SK-N-SH (cell line): ENCODE measurements at regions not wholly inside any gene's neighbourhood (a gene's known extent, or its start where the extent isn't known, plus 50 kb on each side); places are given as distances from the start of the nearest gene placed in this dataset.

Source experiments
- CTCF ChIA-PET: fragments of 300-600, 350-600 bp; formaldehyde crosslinking; extraction: SDS; loops from one replicate; lab custom pipeline; 2021; lab: Yijun Ruan, JAX
- POLR2A ChIA-PET: fragments of 350-600 bp; sonication (Branson Sonifier 250); formaldehyde crosslinking; extraction: SDS; loops from one replicate; lab custom pipeline; 2020; ENCODE audit warnings: antibody characterized with exemption, inconsistent platforms; lab: Yijun Ruan, JAX
- DNase-seq: peaks from one replicate; pipeline ENCODE4 v3.0.0; 2012
- H2AFZ ChIP-seq: fragments of 200-600 bp; sonication (generic); 2 replicates; pipeline ENCODE4 v1.8.1; 2016; ENCODE audit warnings: antibody characterized with exemption, mild to moderate bottlenecking, low read depth
- H3F3A ChIP-seq: fragments of 200-600 bp; sonication (generic); replicated peaks from 2 replicates; pipeline ENCODE3; 2016; ENCODE audit warnings: antibody characterized with exemption, mild to moderate bottlenecking; ENCODE audit not compliant: insufficient read depth
- H3K27ac ChIP-seq, 2 experiments: fragments of 200-500 bp in 1 of 2; fragments of 200-600 bp in 1 of 2; sonication (Bioruptor generic) in 1 of 2; sonication (generic), shearing (Covaris generic) in 1 of 2; 2 replicates each; pipeline versions ENCODE4 v1.5.1 to v1.6.1; 2014 to 2016; ENCODE audit warnings: low read depth in 2 of 2, inconsistent platforms in 1 of 2, low read length in 1 of 2, mild to moderate bottlenecking in 1 of 2, mixed read lengths in 1 of 2
- H3K27me3 ChIP-seq: fragments of 200-600 bp; sonication (generic), shearing (Covaris generic); 2 replicates; pipeline ENCODE4 v1.6.1; 2016; ENCODE audit warnings: mixed run types; ENCODE audit not compliant: insufficient read depth
- H3K36me3 ChIP-seq, 2 experiments: fragments of 200-500 bp in 1 of 2; fragments of 200-600 bp in 1 of 2; sonication (Bioruptor generic) in 1 of 2; sonication (generic) in 1 of 2; replicated peaks in 1 of 2; 2 replicates each; pipeline versions ENCODE3 to v1.5.1; 2014 to 2016; ENCODE audit warnings: low read length in 1 of 2, mild to moderate bottlenecking in 1 of 2; ENCODE audit not compliant: insufficient read depth in 2 of 2, control insufficient read depth in 1 of 2
- H3K4me1 ChIP-seq, 2 experiments: fragments of 200-500 bp in 1 of 2; fragments of 200-600 bp in 1 of 2; sonication (Bioruptor generic) in 1 of 2; sonication (generic), shearing (Covaris generic) in 1 of 2; 2 replicates each; pipeline versions ENCODE4 v1.5.1 to v1.6.1; 2014 to 2016; ENCODE audit warnings: low read depth in 1 of 2, low read length in 1 of 2, mixed run types in 1 of 2; ENCODE audit not compliant: insufficient read depth in 2 of 2, control insufficient read depth in 1 of 2
- H3K4me2 ChIP-seq: fragments of 200-600 bp; sonication (generic), shearing (Covaris generic); 2 replicates; pipeline ENCODE4 v1.6.1; 2017; ENCODE audit warnings: mixed run types
- H3K4me3 ChIP-seq, 2 experiments: fragments of 200-500 bp in 1 of 2; fragments of 200-600 bp in 1 of 2; sonication (Bioruptor generic) in 1 of 2; sonication (generic), shearing (Covaris generic) in 1 of 2; 2 replicates each; pipeline versions ENCODE4 v1.5.1 to v1.8.1; 2014 to 2016; ENCODE audit warnings: low read depth in 2 of 2, inconsistent platforms in 1 of 2, low read length in 1 of 2, mild to moderate bottlenecking in 1 of 2, mixed read lengths in 1 of 2, moderate library complexity in 1 of 2
- H3K79me2 ChIP-seq: fragments of 200-600 bp; sonication (generic); 2 replicates; pipeline ENCODE4 v1.8.1; 2017; ENCODE audit warnings: mild to moderate bottlenecking; ENCODE audit not compliant: insufficient read depth
- H3K9ac ChIP-seq: fragments of 200-600 bp; sonication (generic); 2 replicates; pipeline ENCODE4 v1.6.1; 2017; ENCODE audit warnings: mixed run types
- H3K9me2 ChIP-seq: fragments of 200-600 bp; sonication (generic); 2 replicates; pipeline ENCODE4 v1.6.1; 2017; ENCODE audit warnings: mixed run types
- H3K9me3 ChIP-seq: fragments of 200-600 bp; sonication (generic); 2 replicates; pipeline ENCODE4 v1.6.1; 2017; ENCODE audit warnings: mixed run types, mild to moderate bottlenecking, moderate library complexity
- H4K20me1 ChIP-seq: fragments of 200-600 bp; sonication (generic); 2 replicates; pipeline ENCODE4 v1.6.1; 2017; ENCODE audit warnings: mild to moderate bottlenecking, mixed run types; ENCODE audit not compliant: insufficient read depth
- EZH2phosphoT487 ChIP-seq: fragments of 200-600 bp; sonication (generic); IDR thresholded peaks from 2 replicates; pipeline ENCODE4 v1.6.1; 2017; ENCODE audit warnings: low read depth, mixed run types, mild to moderate bottlenecking, antibody characterized with exemption, moderate library complexity, borderline replicate concordance
- GABPA ChIP-seq: IDR thresholded peaks from 2 replicates; pipeline ENCODE4 v1.4.0; 2012; ENCODE audit warnings: low read depth, mild to moderate bottlenecking
- GATA2 ChIP-seq: sonication (generic); formaldehyde crosslinking; IDR thresholded peaks from 2 replicates; pipeline ENCODE4 v1.5.0; 2020; ENCODE audit warnings: mild to moderate bottlenecking, missing genetic modification reagents
- MEF2A ChIP-seq: IDR thresholded peaks from 2 replicates; pipeline ENCODE4 v1.4.0; 2012; ENCODE audit warnings: low read depth, borderline replicate concordance
- MXI1 ChIP-seq: IDR thresholded peaks from 2 replicates; pipeline ENCODE4 v1.6.1; 2012; ENCODE audit warnings: mild to moderate bottlenecking, low read depth, low read length, improper control_type of control experiment
- NRF1 ChIP-seq: IDR thresholded peaks from 2 replicates; pipeline ENCODE4 v1.6.1; 2012; ENCODE audit warnings: low read depth, mild to moderate bottlenecking, low read length
- POLR2AphosphoS5 ChIP-seq: IDR thresholded peaks from 2 replicates; pipeline ENCODE4 v1.6.1; 2012; ENCODE audit warnings: low read depth, low read length
- REST ChIP-seq: IDR thresholded peaks from 2 replicates; pipeline ENCODE4 v1.6.1; 2012; ENCODE audit warnings: mild to moderate bottlenecking, low read depth, low read length, moderate library complexity
- RFX5 ChIP-seq: IDR thresholded peaks from 2 replicates; pipeline ENCODE4 v1.6.1; 2012; ENCODE audit warnings: mild to moderate bottlenecking, improper control_type of control experiment, low read length
- TAF1 ChIP-seq: IDR thresholded peaks from 2 replicates; pipeline ENCODE4 v1.6.1; 2012; ENCODE audit warnings: low read depth, mild to moderate bottlenecking, low read length, moderate library complexity, borderline replicate concordance
- TCF12 ChIP-seq: IDR thresholded peaks from 2 replicates; pipeline ENCODE4 v1.4.0; 2012
- YY1 ChIP-seq: IDR thresholded peaks from 2 replicates; pipeline ENCODE4 v1.4.0; 2012; ENCODE audit warnings: low read depth, mild to moderate bottlenecking
- ZBTB33 ChIP-seq: IDR thresholded peaks from 2 replicates; pipeline ENCODE4 v1.4.0; 2012; ENCODE audit warnings: low read depth, borderline replicate concordance
- WGBS: methylation state at CpG from one replicate; pipeline ENCODE4 v1.1.6; 2017; ENCODE audit warnings: low lambda C conversion rate; 5-methylcytosine and 5-hydroxymethylcytosine counted together
- TF ChIP-seq, protein P1 (sequence below): IDR thresholded peaks from 2 replicates; pipeline ENCODE4 v1.4.0; 2012; ENCODE audit warnings: low read depth, borderline replicate concordance
- TF ChIP-seq, protein P2 (sequence below): IDR thresholded peaks from 2 replicates; pipeline ENCODE4; 2012

GRCh38 chr11:15446929-15447328, 332.2 kb downstream of the INSC start:
- Histone ChIP-seq H3F3A (no peaks in the 10 kb centered on the region), H3K27ac (no peak overlapping the region), H3K4me2 (no peak overlapping the region), H3K4me3 (no peak overlapping the region), H2AFZ (no peak overlapping the region), H3K9ac (no peak overlapping the region), H4K20me1 (no peaks in the 10 kb centered on the region), H3K9me2 (no peaks in the 10 kb centered on the region), H3K27me3 (no peaks in the 10 kb centered on the region), H3K9me3 (no peaks in the 10 kb centered on the region), H3K4me1 (peaks cover 0 to 5% of the 10 kb centered on the region in 2 experiments; a peak in 2 of 4 replicates), H3K79me2 (no peaks in the 10 kb centered on the region), H3K36me3 (no peaks in the 10 kb centered on the region)
- ChIA-PET POLR2A (no interaction called here), CTCF (interaction anchor here (1.2 kb wide), 1 partner anchor 12 kb away, joined by 4 read pairs; no protein-coding TSS in a partner anchor)
- WGBS = 40% methylated on average over 3 of the region's 3 CpGs
- TF ChIP-seq REST (no peak), RFX5 (no peak), GATA2 (CRISPR knock-in tag) (no peak), TAF1 (no peak), TCF12 (no peak), YY1 (no peak), MXI1 (no peak), GABPA (no peak), POLR2AphosphoS5 (no peak), MEF2A (no peak)
- TF ChIP-seq, protein P1, sequence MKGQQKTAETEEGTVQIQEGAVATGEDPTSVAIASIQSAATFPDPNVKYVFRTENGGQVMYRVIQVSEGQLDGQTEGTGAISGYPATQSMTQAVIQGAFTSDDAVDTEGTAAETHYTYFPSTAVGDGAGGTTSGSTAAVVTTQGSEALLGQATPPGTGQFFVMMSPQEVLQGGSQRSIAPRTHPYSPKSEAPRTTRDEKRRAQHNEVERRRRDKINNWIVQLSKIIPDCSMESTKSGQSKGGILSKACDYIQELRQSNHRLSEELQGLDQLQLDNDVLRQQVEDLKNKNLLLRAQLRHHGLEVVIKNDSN = no peak
- TF ChIP-seq, protein P2, sequence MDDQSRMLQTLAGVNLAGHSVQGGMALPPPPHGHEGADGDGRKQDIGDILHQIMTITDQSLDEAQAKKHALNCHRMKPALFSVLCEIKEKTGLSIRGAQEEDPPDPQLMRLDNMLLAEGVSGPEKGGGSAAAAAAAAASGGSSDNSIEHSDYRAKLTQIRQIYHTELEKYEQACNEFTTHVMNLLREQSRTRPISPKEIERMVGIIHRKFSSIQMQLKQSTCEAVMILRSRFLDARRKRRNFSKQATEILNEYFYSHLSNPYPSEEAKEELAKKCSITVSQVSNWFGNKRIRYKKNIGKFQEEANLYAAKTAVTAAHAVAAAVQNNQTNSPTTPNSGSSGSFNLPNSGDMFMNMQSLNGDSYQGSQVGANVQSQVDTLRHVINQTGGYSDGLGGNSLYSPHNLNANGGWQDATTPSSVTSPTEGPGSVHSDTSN = no peak
- no peak for DNase-seq

DNA sequence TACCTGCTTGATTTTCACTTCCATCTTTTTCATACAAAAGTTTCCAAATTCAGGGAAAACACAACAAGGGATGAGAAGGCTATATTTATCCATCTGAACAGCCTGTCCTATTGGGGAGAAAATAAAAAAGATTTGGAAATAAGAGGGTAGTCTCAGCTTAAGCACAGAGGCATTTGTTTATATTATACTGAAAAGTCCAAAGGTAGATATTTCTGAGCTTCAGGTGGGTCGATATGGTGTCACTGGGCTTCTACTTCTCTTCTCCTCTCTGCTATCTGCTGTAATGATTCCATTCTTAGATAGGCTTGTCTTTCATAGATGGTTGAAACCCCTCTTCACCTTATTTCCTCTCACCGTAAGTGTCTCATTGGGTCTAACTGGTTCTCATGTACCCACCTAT, 337.0 kb downstream of the INSC start:
- Histone ChIP-seq H3K36me3 (no peaks in the 10 kb centered on the region), H3K27ac (no peak overlapping the region), H3K9me3 (no peaks in the 10 kb centered on the region), H3F3A (no peaks in the 10 kb centered on the region)
- TF ChIP-seq ZBTB33 (no peak), YY1 (no peak), NRF1 (no peak), MEF2A (no peak), GATA2 (CRISPR knock-in tag) (no peak), EZH2phosphoT487 (no peak)
- TF ChIP-seq, all 33 proteins: peak for 0
- Histone ChIP-seq H3K4me3 (no peak overlapping the region), H3K4me1 (no peaks in the 10 kb centered on the region), H4K20me1 (no peaks in the 10 kb centered on the region), H3K27me3 (no peaks in the 10 kb centered on the region), H3K9me2 (no peaks in the 10 kb centered on the region), H2AFZ (no peak overlapping the region), H3K4me2 (no peak overlapping the region), H3K9ac (no peak overlapping the region), H3K79me2 (no peaks in the 10 kb centered on the region)
- WGBS = 21% methylated on average over 2 of the region's 2 CpGs
- ChIA-PET CTCF (no interaction called here), POLR2A (no interaction called here)
- no peak for DNase-seq
